ENCODE measurements at regions not wholly inside any gene's neighbourhood (a gene's known extent, or its start where the extent isn't known, plus 50 kb on each side); places are given as distances from the start of the nearest gene placed in this dataset.

GRCh38 chr1:22196041-22196440 lies 53.1 kb upstream of the WNT4 start:
- TF ChIP-seq, protein P1, sequence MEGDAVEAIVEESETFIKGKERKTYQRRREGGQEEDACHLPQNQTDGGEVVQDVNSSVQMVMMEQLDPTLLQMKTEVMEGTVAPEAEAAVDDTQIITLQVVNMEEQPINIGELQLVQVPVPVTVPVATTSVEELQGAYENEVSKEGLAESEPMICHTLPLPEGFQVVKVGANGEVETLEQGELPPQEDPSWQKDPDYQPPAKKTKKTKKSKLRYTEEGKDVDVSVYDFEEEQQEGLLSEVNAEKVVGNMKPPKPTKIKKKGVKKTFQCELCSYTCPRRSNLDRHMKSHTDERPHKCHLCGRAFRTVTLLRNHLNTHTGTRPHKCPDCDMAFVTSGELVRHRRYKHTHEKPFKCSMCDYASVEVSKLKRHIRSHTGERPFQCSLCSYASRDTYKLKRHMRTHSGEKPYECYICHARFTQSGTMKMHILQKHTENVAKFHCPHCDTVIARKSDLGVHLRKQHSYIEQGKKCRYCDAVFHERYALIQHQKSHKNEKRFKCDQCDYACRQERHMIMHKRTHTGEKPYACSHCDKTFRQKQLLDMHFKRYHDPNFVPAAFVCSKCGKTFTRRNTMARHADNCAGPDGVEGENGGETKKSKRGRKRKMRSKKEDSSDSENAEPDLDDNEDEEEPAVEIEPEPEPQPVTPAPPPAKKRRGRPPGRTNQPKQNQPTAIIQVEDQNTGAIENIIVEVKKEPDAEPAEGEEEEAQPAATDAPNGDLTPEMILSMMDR (IDR thresholded peaks at IDR 0.05; ENCODE audit: low read depth, low read length, missing control alignments): no peak
- no peak overlapping the region for H3K4me3 ChIP-seq (ENCODE audit: low read depth, low read length)
- no peak for DNase-seq (ENCODE audit: low read depth)
- in situ Hi-C loops (cut with HindIII; ENCODE audit: low sequenced_read_pairs): no loop called here

- TF ChIP-seq, protein P1 (IDR thresholded peaks at IDR 0.05; ENCODE audit: low read depth, low read length, missing control alignments): no peak
- no peak for DNase-seq (ENCODE audit: low read depth)
- in situ Hi-C loops (cut with HindIII; ENCODE audit: low sequenced_read_pairs): no loop called here
- no peak overlapping the region for H3K4me3 ChIP-seq (ENCODE audit: low read depth, low read length)
Observed at GRCh38 chr1:22196641-22197040, 53.7 kb upstream of the WNT4 start.

GRCh38 chr1:22197644-22198043 lies 54.7 kb upstream of the WNT4 start:
- no peak overlapping the region for H3K4me3 ChIP-seq (ENCODE audit: low read depth, low read length)
- DNase-seq (ENCODE audit: low read depth): no peak
- in situ Hi-C loops (cut with HindIII; ENCODE audit: low sequenced_read_pairs): no loop called here
- TF ChIP-seq, protein P1 (IDR thresholded peaks at IDR 0.05; ENCODE audit: low read depth, low read length, missing control alignments): no peak

DNA sequence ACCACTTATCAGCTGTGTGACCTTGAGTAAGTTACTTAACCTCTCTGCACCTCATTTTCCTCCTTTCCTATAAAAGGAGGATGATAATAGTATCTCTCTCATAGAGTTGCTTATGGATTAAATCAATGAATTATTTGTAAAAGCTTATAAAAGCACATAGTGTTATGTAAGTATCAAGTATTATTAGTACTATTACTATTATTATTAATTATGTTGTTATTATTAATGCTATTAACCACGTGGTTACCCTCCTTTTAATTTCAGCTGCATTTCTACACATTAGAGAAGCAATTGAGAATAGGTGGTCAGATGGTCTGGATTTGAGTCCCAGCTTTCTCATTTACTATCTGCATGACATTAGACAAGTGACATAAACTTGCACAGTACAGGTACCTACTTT lies 58.1 kb upstream of the WNT4 start:
- in situ Hi-C loops (cut with HindIII; ENCODE audit: low sequenced_read_pairs): loop anchor here (5.0 kb wide), 1 partner anchor 34 kb away; no protein-coding TSS in a partner anchor
- DNase-seq (ENCODE audit: low read depth): no peak
- TF ChIP-seq, protein P1 (IDR thresholded peaks at IDR 0.05; ENCODE audit: low read depth, low read length, missing control alignments): no peak
- H3K4me3 ChIP-seq (ENCODE audit: low read depth, low read length): no peak overlapping the region

- in situ Hi-C loops (cut with HindIII; ENCODE audit: low sequenced_read_pairs): loop anchor here (5.0 kb wide), 1 partner anchor 36 kb away; no protein-coding TSS in a partner anchor
- no peak for DNase-seq (ENCODE audit: low read depth)
- no peak overlapping the region for H3K4me3 ChIP-seq (ENCODE audit: low read depth, low read length)
- TF ChIP-seq, protein P1 (IDR thresholded peaks at IDR 0.05; ENCODE audit: low read depth, low read length, missing control alignments): no peak
Observed at GRCh38 chr1:22203335-22203734, 60.4 kb upstream of the WNT4 start.

DNA sequence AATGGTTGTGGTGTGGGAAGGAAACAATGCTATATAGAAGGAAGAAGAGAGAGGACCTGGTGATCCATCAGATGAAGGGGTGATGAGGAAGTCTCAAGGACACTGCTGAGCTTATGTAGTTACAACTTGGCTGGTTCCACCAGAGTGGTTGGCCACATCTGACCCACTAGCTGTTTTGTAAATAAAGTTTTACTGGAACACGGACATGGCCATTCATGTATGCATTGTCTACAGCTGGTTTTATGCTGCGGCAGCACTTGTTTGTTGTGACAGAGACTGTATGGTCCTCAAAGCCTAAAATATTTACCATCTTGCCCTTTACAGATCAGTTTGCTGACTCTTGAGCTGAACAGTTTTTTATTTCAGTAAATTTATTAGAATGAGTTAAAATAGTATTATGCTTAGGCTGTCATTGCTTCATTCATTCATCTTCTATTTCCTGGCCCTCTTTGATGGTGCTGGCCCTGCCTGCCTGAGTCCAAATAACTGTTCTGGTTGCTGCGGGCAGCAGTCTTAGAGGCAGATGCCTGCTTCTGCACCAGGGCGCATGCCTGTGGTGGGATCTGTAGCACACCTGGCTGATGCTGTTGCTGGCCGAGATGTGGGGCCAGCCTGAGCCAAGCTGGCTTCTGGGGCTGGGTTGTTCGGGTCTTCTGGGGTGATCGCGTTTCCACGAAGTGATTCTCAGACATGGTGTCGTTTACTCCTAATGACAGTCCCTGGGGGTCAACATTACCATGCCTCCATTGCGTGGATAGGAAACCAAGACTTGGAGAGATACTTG lies 61.4 kb upstream of the WNT4 start:
- TF ChIP-seq, protein P1 (IDR thresholded peaks at IDR 0.05; ENCODE audit: low read depth, low read length, missing control alignments): no peak
- H3K4me3 ChIP-seq (ENCODE audit: low read depth, low read length): no peak overlapping the region
- in situ Hi-C loops (cut with HindIII; ENCODE audit: low sequenced_read_pairs): loop anchor here (5.0 kb wide), 1 partner anchor 37 kb away; no protein-coding TSS in a partner anchor
- DNase-seq (ENCODE audit: low read depth): no peak
